ENCODE measurements at regions not wholly inside any gene's neighbourhood (a gene's known extent, or its start where the extent isn't known, plus 50 kb on each side); places are given as distances from the start of the nearest gene placed in this dataset.

GRCh38 chr7:106426803-106427202 lies 142.0 kb upstream of the NAMPT start:
- Mint-ChIP-seq H3K9me3 (no peaks in the 10 kb centered on the region), H3K36me3 (no peaks in the 10 kb centered on the region)

GRCh38 chr7:106425017-106425719 lies 140.4 kb upstream of the NAMPT start:
- ATAC-seq (peak; percentile 73 to 85 (median 80)), DNase-seq (peak in 1 of 2 donors; percentile 66)
- Histone ChIP-seq H3K27me3 (ENCODE audit: control insufficient read depth, insufficient read depth, low read length) (no peaks in the 10 kb centered on the region), H3K4me1 (ENCODE audit: control insufficient read depth, insufficient read depth, low read length) (peaks cover 9% of the 10 kb centered on the region), H3K36me3 (ENCODE audit: control insufficient read depth, insufficient read depth, low read length) (no peaks in the 10 kb centered on the region), H3K27ac (ENCODE audit: low read length) (no peak overlapping the region), H3K4me3 (ENCODE audit: low read length) (no peak overlapping the region), H3K9me3 (ENCODE audit: control insufficient read depth, insufficient read depth, low read length) (no peaks in the 10 kb centered on the region)
- H3K4me3 Mint-ChIP-seq, result no peak overlapping the region
- H3K36me3 Mint-ChIP-seq, result no peaks in the 10 kb centered on the region
- no peak overlapping the region for H3K27ac Mint-ChIP-seq
- intact Hi-C loops (cut with micrococcal nuclease), result no loop called here
- H3K9me3 Mint-ChIP-seq, result no peaks in the 10 kb centered on the region
- H3K4me1 Mint-ChIP-seq, result no peaks in the 10 kb centered on the region
- no peak for TF ChIP-seq CTCF (IDR thresholded peaks at IDR 0.05)
- WGBS (ENCODE audit: insufficient coverage), result 25% methylated on average over 7 of the region's 7 CpGs
- peaks cover 7 to 11% of the 10 kb centered on the region in 2 donors for H3K27me3 Mint-ChIP-seq (ENCODE audit: low read depth in 2 of 2)

More at GRCh38 chr7:106426803-106427202, 142.0 kb upstream of the NAMPT start:
- no peaks in the 10 kb centered on the region for H3K27me3 ChIP-seq (ENCODE audit: control insufficient read depth, insufficient read depth, low read length)
- Mint-ChIP-seq H3K4me1 (no peaks in the 10 kb centered on the region), H3K4me3 (no peak overlapping the region), H3K27me3 (ENCODE audit: low read depth in 2 of 2) (peaks cover 11 to 14% of the 10 kb centered on the region in 2 donors), H3K27ac (no peak overlapping the region)
- ATAC-seq, result no peak
- no peak overlapping the region for H3K4me3 ChIP-seq (ENCODE audit: low read length)
- 96% methylated on average over 7 of the region's 7 CpGs for WGBS (ENCODE audit: insufficient coverage)
- DNase-seq, result no peak
- no peak for TF ChIP-seq CTCF (IDR thresholded peaks at IDR 0.05)
- no peaks in the 10 kb centered on the region for H3K9me3 ChIP-seq (ENCODE audit: control insufficient read depth, insufficient read depth, low read length)
- no peaks in the 10 kb centered on the region for H3K36me3 ChIP-seq (ENCODE audit: control insufficient read depth, insufficient read depth, low read length)
- peaks cover 5% of the 10 kb centered on the region for H3K4me1 ChIP-seq (ENCODE audit: control insufficient read depth, insufficient read depth, low read length)
- intact Hi-C loops (cut with micrococcal nuclease), result no loop called here
- no peak overlapping the region for H3K27ac ChIP-seq (ENCODE audit: low read length)

DNA sequence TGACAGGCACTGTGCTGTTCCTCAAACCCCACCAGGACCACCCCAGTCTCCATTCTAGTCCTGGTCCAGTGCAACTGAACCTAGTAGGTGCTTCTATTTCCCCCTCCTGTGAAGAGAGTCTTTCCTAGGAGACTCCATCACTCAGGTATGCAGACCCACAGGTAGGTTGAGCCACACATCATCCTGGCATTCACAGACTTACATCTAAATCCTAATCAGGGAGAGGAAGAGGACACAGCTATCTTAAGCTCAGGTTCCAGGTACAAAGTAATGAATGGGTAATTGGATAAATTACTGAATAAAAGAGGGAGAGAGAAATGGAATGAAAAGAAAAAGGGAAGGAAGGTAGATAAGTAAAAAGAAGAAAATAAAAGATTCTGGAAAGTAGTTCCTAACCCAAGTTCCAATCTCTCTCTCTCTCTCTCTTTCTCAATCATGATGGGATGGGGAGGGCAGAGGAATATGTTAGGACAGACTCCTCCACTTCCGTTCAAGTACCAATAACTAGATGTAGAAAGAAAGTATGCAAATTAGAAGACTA lies 139.8 kb upstream of the NAMPT start:
- no peak overlapping the region for H3K4me3 Mint-ChIP-seq
- peaks cover 7 to 11% of the 10 kb centered on the region in 2 donors for H3K27me3 Mint-ChIP-seq (ENCODE audit: low read depth in 2 of 2)
- no peak overlapping the region for H3K4me3 ChIP-seq (ENCODE audit: low read length)
- no CpG with 5 or more reads among the region's 1 CpG for WGBS (ENCODE audit: insufficient coverage)
- H3K27me3 ChIP-seq (ENCODE audit: control insufficient read depth, insufficient read depth, low read length), result no peaks in the 10 kb centered on the region
- ATAC-seq, result no peak
- no peak for TF ChIP-seq CTCF (IDR thresholded peaks at IDR 0.05)
- intact Hi-C loops (cut with micrococcal nuclease), result no loop called here
- peaks cover 9% of the 10 kb centered on the region for H3K4me1 ChIP-seq (ENCODE audit: control insufficient read depth, insufficient read depth, low read length)
- no peaks in the 10 kb centered on the region for H3K4me1 Mint-ChIP-seq
- peak overlapping the region in 1 of 2 donors; percentile 29 for H3K27ac Mint-ChIP-seq
- no peaks in the 10 kb centered on the region for H3K36me3 Mint-ChIP-seq
- no peaks in the 10 kb centered on the region for H3K36me3 ChIP-seq (ENCODE audit: control insufficient read depth, insufficient read depth, low read length)
- DNase-seq, result no peak
- no peak overlapping the region for H3K27ac ChIP-seq (ENCODE audit: low read length)
- H3K9me3 Mint-ChIP-seq, result no peaks in the 10 kb centered on the region
- no peaks in the 10 kb centered on the region for H3K9me3 ChIP-seq (ENCODE audit: control insufficient read depth, insufficient read depth, low read length)
